GM23338 (cell line): ENCODE measurements at regions not wholly inside any gene's neighbourhood (a gene's known extent, or its start where the extent isn't known, plus 50 kb on each side); places are given as distances from the start of the nearest gene placed in this dataset.

Experiments used
- ATAC-seq: fragments of 200-7000 bp; cut with Tn5 transposase; 3 replicates; pipeline ENCODE4 v1.9.1; 2020
- DNase-seq: peaks from one replicate; pipeline ENCODE4 v3.0.0-alpha.2; 2015; ENCODE audit warnings: low spot score
- H2AFZ ChIP-seq: fragments of 200-600 bp; sonication (generic); 2 replicates; pipeline ENCODE4 v1.8.0; 2016; ENCODE audit warnings: antibody characterized with exemption, mild to moderate bottlenecking, moderate library complexity
- H3F3A ChIP-seq: fragments of 200-600 bp; sonication (generic); replicated peaks from 2 replicates; pipeline ENCODE4 v1.8.0; 2017; ENCODE audit warnings: antibody characterized with exemption, mixed run types, low read depth
- H3K27ac ChIP-seq: fragments of 200-600 bp; sonication (generic); 2 replicates; pipeline ENCODE4 v1.6.1; 2016; ENCODE audit warnings: low read depth
- H3K27me3 ChIP-seq: fragments of 200-600 bp; sonication (generic); 2 replicates; pipeline ENCODE4 v1.8.0; 2016; ENCODE audit warnings: mild to moderate bottlenecking, mixed run types, moderate library complexity; ENCODE audit not compliant: insufficient read depth
- H3K36me3 ChIP-seq: fragments of 200-600 bp; sonication (generic); 2 replicates; pipeline ENCODE4 v1.8.0; 2016; ENCODE audit warnings: mild to moderate bottlenecking; ENCODE audit not compliant: insufficient read depth
- H3K4me1 ChIP-seq: fragments of 200-600 bp; sonication (generic); 2 replicates; pipeline ENCODE4 v1.8.0; 2016; ENCODE audit warnings: mild to moderate bottlenecking, moderate library complexity; ENCODE audit not compliant: insufficient read depth
- H3K4me2 ChIP-seq: fragments of 200-600 bp; sonication (generic); 2 replicates; pipeline ENCODE4 v1.7.1; 2017; ENCODE audit warnings: mixed run types
- H3K4me3 ChIP-seq: fragments of 200-600 bp; sonication (generic); 2 replicates; pipeline ENCODE4 v1.6.1; 2016; ENCODE audit warnings: mixed run types
- H3K79me2 ChIP-seq: fragments of 200-600 bp; sonication (generic); replicated peaks from 2 replicates; pipeline ENCODE4 v1.8.0; 2017; ENCODE audit warnings: mild to moderate bottlenecking; ENCODE audit not compliant: insufficient read depth
- H3K9me2 ChIP-seq: fragments of 200-600 bp; sonication (generic); 2 replicates; pipeline ENCODE4 v1.8.0; 2017; ENCODE audit not compliant: insufficient read depth
- H4K20me1 ChIP-seq: fragments of 200-600 bp; sonication (generic); replicated peaks from 2 replicates; pipeline ENCODE4 v1.8.0; 2017; ENCODE audit warnings: mild to moderate bottlenecking; ENCODE audit not compliant: insufficient read depth
- H3K27ac Mint-ChIP-seq: 2 replicates; pipeline ENCODE4 v1.8.0; 2020; ENCODE audit warnings: inconsistent platforms, mild to moderate bottlenecking, moderate library complexity, mixed read lengths
- H3K27me3 Mint-ChIP-seq: 3 replicates; pipeline ENCODE4 v1.8.0; 2022; ENCODE audit warnings: low read depth, mild to moderate bottlenecking, moderate library complexity, mixed read lengths, inconsistent platforms; ENCODE audit not compliant: insufficient read depth, poor library complexity
- H3K36me3 Mint-ChIP-seq: 3 replicates; pipeline ENCODE4 v1.8.0; 2021; ENCODE audit warnings: low read depth, mild to moderate bottlenecking, inconsistent platforms, moderate library complexity, mixed read lengths
- H3K4me1 Mint-ChIP-seq: 3 replicates; pipeline ENCODE4 v1.8.0; 2020; ENCODE audit warnings: mild to moderate bottlenecking, inconsistent platforms, mixed read lengths
- H3K4me3 Mint-ChIP-seq: 3 replicates; pipeline ENCODE4 v1.8.0; 2021; ENCODE audit warnings: moderate library complexity, mild to moderate bottlenecking, inconsistent platforms, mixed read lengths
- H3K9me3 Mint-ChIP-seq: 3 replicates; pipeline ENCODE4 v1.8.0; 2020; ENCODE audit warnings: moderate library complexity, mild to moderate bottlenecking, inconsistent platforms, mixed read lengths
- CREB1 ChIP-seq: fragments of 250-450 bp; sonication (Bioruptor Pico); IDR thresholded peaks from 2 replicates; pipeline ENCODE4 v1.5.0; 2020; ENCODE audit warnings: low read depth, mild to moderate bottlenecking, moderate library complexity
- CTCF ChIP-seq, 2 experiments: fragments of 200-600 bp in 1 of 2; sonication (generic) in 1 of 2; conservative IDR thresholded peaks; 2 replicates each; pipeline versions ENCODE4 v1.5.1 to v1.6.1; 2016 to 2017; ENCODE audit warnings: antibody characterized with exemption in 2 of 2, low read depth in 2 of 2, mild to moderate bottlenecking in 2 of 2, moderate library complexity in 1 of 2
- ETS1 ChIP-seq: IDR thresholded peaks from 2 replicates; pipeline ENCODE4 v1.6.1; 2016; ENCODE audit warnings: antibody characterized with exemption
- EZH2 ChIP-seq: fragments of 200-600 bp; sonication (generic); IDR thresholded peaks from one replicate; pipeline ENCODE4 v1.8.0; 2017; ENCODE audit warnings: antibody characterized with exemption, mild to moderate bottlenecking, low read depth; ENCODE audit not compliant: unreplicated experiment
- EZH2phosphoT487 ChIP-seq: fragments of 200-600 bp; sonication (generic); IDR thresholded peaks from one replicate; pipeline ENCODE4 v1.8.1; 2018; ENCODE audit warnings: antibody characterized with exemption; ENCODE audit not compliant: unreplicated experiment
- JUNB ChIP-seq: IDR thresholded peaks from one replicate; pipeline ENCODE4 v1.6.1; 2016; ENCODE audit warnings: antibody characterized with exemption; ENCODE audit not compliant: unreplicated experiment
- NANOG ChIP-seq: IDR thresholded peaks from 2 replicates; pipeline ENCODE4 v1.6.1; 2016; ENCODE audit warnings: antibody characterized with exemption, borderline replicate concordance
- POLR2AphosphoS5 ChIP-seq: IDR thresholded peaks from 2 replicates; pipeline ENCODE4 v1.6.1; 2016; ENCODE audit warnings: antibody characterized with exemption, low read depth
- REST ChIP-seq: IDR thresholded peaks from one replicate; pipeline ENCODE4 v1.6.1; 2018; ENCODE audit warnings: antibody characterized with exemption; ENCODE audit not compliant: unreplicated experiment
- STAT1 ChIP-seq: IDR thresholded peaks from one replicate; pipeline ENCODE4 v1.6.1; 2016; ENCODE audit warnings: antibody characterized with exemption; ENCODE audit not compliant: unreplicated experiment
- ZNF114 ChIP-seq: fragments of 250-450 bp; sonication (Bioruptor Pico); IDR thresholded peaks from 2 replicates; pipeline ENCODE4 v1.5.0; 2020; ENCODE audit warnings: mild to moderate bottlenecking, moderate library complexity
- ZNF331 ChIP-seq: fragments of 250-450 bp; sonication (Bioruptor Pico); IDR thresholded peaks from 2 replicates; pipeline ENCODE4 v1.5.0; 2020; ENCODE audit warnings: low read depth, mild to moderate bottlenecking, moderate library complexity
- ZNF462 ChIP-seq: fragments of 250-450 bp; sonication (Bioruptor Pico); IDR thresholded peaks from 2 replicates; pipeline ENCODE4 v1.5.0; 2020; ENCODE audit warnings: mild to moderate bottlenecking, moderate library complexity

GRCh38 chr2:84338069-84338468 lies 121.0 kb downstream of the SUCLG1 start:
- Histone ChIP-seq H3K4me3 (no peak overlapping the region), H3K27me3 (no peaks in the 10 kb centered on the region), H3K4me1 (no peaks in the 10 kb centered on the region), H3K4me2 (no peak overlapping the region), H3K9me2 (no peaks in the 10 kb centered on the region; the same call in 1 of the 2 replicates), H3K36me3 (no peaks in the 10 kb centered on the region), H2AFZ (no peak overlapping the region), H3K27ac (no peak overlapping the region), H3K79me2 (no peaks in the 10 kb centered on the region), H4K20me1 (no peaks in the 10 kb centered on the region), H3F3A (no peaks in the 10 kb centered on the region)
- H3K27ac Mint-ChIP-seq, result no peak overlapping the region; the same call in 1 of the 2 replicates
- H3K4me3 Mint-ChIP-seq, result no peak overlapping the region
- H3K4me1 Mint-ChIP-seq, result no peaks in the 10 kb centered on the region
- no peaks in the 10 kb centered on the region for H3K36me3 Mint-ChIP-seq
- ATAC-seq (no peak), DNase-seq (no peak)
- peaks cover 2% of the 10 kb centered on the region for H3K27me3 Mint-ChIP-seq
- no peak for TF ChIP-seq STAT1
- no peak for TF ChIP-seq EZH2phosphoT487
- TF ChIP-seq CTCF (conservative IDR thresholded peaks at IDR 0.05; ENCODE audit: low read depth in 2 of 2), result no peak
- no peak for TF ChIP-seq JUNB
- TF ChIP-seq CREB1 (CRISPR knock-in tag), result no peak
- TF ChIP-seq ZNF462 (CRISPR knock-in tag), result no peak
- no peak for TF ChIP-seq ETS1
- TF ChIP-seq REST, result no peak
- no peak for TF ChIP-seq ZNF114 (CRISPR knock-in tag)
- no peak for TF ChIP-seq ZNF331 (CRISPR knock-in tag)
- TF ChIP-seq POLR2AphosphoS5, result no peak
- no peak for TF ChIP-seq EZH2
- no peak for TF ChIP-seq NANOG
- H3K9me3 Mint-ChIP-seq, result peaks cover 5% of the 10 kb centered on the region; the same call in 1 of the 3 replicates
